Activated CD8-positive, alpha-beta memory T cell treated with anti-CD3 and anti-CD28 coated beads for 1 hour (primary cell): ENCODE measurements at regions not wholly inside any gene's neighbourhood (a gene's known extent, or its start where the extent isn't known, plus 50 kb on each side); places are given as distances from the start of the nearest gene placed in this dataset.

Source experiments
- DNase-seq, 2 donors: peaks; one replicate each; pipeline ENCODE4 v3.0.0-alpha.2; 2020; ENCODE audit warnings: low read depth in 1 of 2; ENCODE audit errors: extremely low read depth in 1 of 2

DNA sequence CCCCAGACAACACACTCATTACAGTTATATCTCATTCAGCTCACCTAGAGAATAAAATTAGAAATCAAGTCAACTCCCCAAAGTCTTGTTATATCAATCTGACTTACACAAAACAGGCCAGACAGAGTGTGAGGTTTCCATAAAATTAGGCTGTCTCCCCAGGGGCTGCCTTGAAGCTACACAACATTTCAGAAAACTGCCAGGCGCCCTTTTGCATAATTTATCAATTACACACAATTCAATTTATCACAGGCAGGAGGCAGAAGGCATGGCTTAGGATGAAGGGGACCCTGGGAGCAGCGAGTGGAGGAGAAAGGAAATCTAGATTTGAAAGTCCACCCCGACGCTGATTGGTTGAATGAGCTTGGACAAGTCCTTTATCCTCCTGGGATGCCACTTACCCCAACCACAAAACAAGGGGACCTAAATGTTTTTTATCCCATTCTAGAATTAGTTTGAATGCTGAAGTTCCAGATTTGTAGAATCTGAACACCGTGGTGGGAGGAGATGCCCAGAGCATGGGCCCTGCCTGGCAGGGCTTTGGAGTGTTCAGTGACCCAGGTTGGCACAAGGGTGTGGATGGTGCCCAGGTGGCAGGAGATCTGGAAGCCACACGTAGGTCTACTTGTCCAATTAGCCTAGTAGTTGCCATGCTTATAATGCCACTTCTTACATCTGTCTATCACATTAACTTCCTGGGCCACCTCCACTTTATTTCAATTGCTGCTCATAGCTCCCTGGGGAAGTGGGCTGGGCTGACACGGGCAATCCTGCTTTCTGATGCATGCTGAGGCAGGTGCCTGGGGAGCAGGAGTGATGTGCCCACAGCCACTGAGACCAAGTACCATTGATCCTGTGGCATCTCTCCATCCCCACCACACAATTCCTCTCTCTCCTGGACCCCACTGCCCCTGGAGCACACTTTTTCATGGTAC, 119.8 kb upstream of the TLE3 start:
- DNase-seq, result no peak

DNA sequence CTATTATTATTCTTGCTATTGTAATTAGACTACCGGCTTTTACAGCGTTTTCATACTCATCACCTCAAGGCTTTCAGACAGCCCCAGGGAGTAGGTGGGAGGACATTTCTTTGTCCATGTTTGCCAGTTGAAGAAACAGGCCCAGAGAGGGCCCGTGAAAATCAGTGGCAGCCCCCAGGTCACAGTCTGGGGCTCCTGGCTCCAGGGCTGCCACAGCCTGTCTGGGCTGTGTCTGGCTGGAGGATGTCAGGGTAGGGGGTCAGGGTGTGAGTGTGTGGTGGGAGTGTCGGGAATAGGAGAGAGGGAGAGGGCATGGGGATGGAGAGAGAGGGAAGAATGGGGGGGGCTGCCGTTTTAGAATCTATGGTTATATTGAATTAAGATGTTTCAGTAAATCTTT, 118.2 kb upstream of the TLE3 start:
- DNase-seq, result no peak

DNA sequence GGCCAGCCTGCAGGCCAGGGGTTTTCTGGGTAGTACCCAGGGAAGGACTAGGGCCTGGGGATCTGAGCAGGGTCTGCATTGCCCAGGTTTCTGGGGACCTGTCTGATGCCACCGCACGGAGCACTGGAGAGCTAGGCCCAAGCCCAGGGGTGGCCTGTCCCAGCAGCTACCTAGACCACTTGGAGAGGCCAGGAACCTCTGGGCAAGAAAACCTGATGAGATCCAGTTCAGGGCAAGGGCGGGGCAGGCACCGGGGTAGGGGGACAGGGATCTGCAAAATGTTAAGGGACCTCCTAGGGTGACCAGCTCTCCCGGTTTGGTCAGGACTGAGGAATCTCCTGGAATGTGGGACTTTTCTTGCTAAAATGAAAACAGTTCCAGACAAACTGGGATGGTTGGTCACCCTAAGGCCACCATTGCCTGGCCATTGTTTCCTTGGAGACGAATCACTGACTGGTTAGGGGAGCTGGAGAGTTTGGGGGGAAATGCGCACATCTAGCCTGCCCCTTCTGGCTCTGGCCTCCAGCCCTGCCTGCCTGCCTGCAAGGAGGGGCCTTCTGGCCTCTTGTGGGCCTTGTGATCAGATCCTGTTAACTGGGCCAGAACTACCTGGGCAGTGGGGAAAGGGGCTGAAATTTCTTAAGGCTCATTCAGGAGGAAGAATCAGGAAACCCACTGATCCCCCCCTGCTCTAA, 117.4 kb upstream of the TLE3 start:
- DNase-seq, result no peak

DNA sequence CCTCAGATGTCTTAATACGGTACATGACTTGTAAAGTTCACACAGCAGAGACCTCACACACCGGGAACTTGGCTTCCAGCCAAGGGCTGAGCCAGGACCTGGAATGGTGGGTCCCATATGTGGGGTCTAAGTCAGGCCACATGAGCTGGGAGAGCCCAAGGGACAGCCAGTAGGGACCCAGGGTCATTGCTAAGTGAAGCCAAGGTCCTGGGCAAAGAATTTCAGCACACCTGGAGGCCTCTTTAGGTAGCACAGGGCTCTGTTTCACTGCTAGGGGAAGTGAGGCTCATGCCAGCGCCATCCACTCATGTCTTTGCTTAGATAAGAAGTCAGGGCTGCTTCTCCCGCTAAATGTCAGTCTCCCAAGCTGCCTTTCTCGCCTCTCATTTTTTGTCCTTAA, 116.6 kb upstream of the TLE3 start:
- DNase-seq, result no peak

DNA sequence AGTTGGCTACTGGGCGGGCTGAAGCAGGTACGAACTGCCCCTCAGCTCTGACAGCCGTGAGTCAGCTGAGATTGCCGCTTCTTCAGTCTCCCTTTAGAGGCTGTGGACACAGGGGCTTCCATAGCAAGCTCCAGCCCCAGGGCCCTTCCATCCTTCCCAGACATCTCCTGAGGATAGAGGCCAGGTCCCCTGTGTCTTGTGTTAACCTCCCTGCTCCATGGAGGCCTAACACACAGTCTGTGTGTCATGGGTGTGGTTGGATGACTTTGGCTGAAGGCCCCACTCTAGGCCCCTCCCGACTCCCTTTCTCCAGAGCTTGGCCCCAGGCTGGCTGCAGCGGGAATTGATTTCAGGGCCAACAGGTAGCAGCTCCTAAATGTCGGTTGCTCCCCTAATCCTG, 116.1 kb upstream of the TLE3 start:
- no peak for DNase-seq

DNA sequence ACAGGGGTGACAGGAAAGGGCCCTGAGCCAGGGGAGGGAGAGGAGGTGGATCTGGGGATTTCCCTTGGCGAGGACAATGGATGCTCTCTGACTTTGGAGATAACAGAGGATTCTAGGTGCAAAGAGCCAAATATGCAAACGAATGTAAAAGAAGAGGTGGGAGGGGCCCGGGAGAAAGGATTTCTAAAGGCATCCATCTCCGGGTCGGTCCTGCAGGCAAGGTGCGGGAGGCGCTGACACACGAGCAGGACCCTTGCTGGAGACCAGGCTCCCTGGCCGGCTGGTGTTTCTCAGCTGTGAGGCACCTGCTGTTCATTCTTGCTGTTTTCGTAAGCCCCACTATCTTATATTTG, 115.2 kb upstream of the TLE3 start:
- DNase-seq, result no peak

DNA sequence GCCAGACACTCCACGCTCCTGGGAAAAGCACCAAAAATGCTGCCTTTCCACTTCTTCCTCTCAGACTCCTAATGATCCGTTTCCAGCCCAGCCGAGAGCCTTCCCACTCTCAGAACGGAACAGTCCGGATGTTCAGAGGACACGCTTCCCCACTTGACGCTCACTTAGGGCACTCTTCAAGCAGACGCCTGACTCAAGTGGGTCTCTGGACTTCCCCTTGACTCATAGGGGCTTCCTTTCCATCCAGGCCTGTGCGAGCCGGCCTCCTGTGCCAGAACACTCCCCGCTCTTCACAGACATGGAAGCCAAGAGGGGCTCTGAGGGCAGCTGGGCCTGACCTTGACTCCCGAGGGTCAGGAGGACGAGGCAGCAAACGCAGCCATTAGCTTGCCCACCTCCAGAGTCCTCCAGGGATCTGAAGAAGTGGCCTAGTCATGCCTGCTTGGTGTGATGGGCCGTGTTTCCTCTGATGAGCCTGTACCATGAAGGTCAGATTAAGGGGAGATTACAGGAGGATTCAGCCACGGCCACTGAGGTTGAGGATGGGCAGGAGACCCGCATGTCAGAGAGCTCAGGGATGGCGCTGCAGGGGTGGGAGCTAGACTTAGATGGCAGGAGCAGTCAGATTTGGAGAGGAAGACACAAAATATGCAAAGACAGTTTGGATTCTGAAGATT, 114.7 kb upstream of the TLE3 start:
- no peak for DNase-seq

DNA sequence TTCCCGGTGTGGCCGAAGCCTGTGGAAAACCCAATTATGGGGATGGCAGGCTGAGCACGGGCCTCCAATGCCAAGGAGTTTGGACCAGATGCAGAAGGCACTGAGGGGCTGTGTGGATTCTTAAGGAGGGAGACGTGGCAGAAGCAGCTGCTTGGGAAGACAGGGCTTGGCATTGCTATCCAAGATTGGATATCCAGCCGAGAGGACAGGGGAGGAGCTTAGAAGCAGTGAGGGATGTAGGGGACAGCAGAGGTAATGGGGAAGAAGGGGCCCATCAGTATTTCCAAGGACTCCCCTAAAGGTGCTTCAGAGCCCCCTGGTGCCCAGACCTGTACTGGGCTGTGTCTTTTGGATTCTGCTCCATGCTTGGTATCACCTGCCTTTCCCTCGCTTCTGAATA, 112.8 kb upstream of the TLE3 start:
- DNase-seq, result no peak

DNA sequence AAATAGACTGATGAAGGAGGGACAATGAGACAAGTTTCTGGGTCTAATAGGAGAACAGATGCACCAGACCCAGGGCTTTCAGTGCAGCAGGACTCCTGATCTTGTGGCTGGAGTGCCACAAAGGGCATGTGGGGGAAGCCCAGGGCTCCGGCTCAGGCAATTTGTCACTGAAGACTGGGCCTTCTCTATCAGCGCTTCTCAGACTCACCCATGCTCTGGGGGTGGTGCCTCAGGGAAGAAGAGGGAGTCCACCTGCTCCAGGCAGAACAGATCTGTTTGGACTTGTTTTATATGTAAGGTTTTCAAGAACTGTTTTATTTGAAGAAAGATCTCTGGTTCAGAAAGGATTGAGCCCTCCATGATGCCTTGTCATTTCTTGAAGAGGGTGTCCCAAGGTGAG, 112.4 kb upstream of the TLE3 start:
- DNase-seq, result no peak

DNA sequence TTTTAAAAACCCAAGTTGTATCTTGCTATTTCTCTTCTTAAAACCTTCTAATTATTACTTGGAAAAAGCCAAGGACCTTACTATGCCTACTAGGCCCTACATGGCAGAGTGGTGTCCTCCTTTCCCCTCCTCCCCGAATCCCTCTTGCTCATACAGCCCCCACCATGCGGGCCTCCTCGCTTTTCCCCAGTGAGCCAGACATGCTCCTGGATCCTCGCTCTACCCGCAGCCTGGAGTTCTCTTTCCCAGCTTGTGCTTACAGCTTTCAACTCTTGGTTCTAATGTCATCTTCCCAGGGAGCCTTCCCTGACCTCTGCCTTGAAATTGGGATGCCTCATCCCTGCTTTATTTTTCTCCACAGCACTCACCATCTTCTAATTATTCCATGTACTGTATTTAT, 111.8 kb upstream of the TLE3 start:
- no peak for DNase-seq

DNA sequence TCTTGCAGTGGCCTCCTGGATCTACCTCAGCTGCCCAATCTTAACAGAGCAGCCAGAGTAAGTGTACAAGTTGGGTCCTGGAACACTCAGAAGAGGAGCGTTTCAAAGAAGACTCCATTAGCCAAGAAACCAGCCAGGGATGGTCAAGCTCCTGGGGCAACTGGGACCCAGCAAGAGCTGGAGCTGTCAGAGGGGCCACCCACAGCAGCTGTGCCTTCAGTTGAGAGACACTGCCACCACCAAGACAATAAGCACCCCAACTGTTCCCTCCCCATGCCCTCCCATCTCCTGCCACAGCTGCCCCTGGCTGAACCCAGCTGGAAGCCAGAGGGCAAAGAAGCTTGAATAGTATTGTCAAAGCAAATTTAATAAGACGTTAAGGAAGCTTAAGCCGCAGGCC, 110.6 kb upstream of the TLE3 start:
- no peak for DNase-seq

DNA sequence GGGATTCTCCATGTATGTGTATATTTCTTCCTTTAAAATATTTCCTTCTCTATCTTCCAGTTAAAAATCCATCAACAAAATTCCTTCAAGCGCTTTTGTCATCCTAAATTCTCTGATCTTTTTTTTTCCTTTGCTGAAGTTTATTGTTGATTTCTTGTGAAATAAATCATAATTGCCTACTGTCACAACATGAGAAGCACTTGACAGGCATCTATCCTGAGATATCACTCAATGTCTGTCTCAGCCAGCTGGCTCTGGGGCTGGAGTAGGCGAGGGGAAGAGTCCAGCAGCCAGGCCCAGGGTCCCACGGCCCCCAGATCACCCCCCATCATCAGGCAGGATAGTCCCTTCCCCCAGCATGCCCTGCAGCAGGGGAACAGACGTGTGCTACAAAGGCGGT, 109.0 kb upstream of the TLE3 start:
- no peak for DNase-seq

DNA sequence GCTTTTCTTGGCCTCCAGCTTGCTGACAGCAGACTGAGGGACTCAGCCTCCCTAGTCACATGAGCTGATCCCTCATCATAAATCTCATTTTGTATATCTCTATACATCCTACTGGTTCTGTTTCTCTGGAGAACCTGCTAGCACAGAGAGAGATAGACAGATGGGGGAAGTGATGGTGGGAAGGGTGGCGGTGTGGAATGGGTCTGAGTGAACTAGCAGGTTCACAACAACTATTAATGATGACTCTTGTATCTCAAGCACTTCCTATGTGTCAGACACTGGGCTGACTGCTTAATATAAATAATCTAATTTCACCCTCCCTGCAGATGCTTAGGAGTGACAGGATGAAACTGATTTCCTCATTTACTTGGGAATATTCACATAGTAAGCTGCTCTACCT, 106.9 kb upstream of the TLE3 start:
- DNase-seq, result no peak

DNA sequence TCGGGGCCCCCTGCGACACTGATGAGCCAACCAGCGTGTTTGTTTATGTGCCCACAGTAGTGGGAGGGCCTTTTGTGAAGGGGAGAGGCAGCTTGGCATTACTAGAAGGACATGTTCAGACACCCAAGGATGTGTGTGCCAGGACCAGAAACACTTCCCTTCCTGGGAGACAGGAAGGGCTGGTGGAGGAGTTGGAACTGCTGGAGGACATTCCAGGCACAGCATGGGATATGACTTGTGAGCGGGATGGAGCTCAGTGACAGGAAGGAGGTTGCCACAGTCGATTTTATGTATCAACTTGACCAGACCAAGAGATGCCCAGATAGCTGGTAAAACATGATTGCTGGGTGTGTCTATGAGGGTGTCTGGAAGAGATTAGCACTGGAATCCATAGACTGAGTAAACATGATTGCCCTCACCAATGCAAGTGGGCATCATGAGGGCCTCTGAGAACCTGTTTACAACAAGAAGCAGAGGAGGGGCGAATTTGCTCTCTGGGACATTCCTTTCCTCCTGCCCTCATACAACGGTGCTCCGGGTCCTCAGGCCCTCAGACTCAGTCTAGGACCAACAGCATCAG, 106.4 kb upstream of the TLE3 start:
- DNase-seq, result no peak

DNA sequence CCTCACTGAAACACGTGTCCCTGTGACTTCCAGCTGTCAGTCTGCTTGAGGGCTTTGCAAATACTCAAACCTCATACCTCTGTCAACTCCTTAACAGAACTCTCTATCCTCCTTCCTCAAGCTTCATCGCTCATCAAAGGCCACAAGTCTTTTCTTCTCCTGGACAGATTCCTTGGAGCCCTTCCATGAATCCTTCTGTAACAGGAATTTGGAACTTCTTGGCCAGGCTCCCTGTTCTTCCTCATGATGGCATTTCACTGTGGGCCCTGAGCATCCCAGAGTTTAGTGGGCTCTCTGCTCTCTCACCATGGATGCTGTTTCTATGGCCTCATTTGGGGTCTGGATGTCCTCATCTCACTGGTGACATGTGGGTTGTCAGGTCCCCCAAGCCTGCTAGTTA, 105.0 kb upstream of the TLE3 start:
- DNase-seq, result no peak

DNA sequence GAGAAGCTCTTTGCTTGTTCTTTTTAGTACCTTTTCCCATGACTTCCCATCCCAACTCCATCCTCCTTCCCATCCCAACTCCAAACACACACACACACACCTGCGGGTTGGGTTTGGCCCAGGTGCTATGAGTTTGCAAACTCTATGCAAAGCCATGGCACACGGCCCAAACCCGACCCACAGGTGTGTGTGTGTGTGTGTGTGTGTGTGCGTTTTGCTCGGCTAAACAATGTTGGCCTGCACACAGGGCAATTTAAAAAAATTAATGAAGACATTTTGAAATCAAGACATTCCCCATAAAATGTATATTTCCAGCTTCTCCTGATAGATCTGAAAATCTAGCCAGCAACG, 103.7 kb upstream of the TLE3 start:
- no peak for DNase-seq

DNA sequence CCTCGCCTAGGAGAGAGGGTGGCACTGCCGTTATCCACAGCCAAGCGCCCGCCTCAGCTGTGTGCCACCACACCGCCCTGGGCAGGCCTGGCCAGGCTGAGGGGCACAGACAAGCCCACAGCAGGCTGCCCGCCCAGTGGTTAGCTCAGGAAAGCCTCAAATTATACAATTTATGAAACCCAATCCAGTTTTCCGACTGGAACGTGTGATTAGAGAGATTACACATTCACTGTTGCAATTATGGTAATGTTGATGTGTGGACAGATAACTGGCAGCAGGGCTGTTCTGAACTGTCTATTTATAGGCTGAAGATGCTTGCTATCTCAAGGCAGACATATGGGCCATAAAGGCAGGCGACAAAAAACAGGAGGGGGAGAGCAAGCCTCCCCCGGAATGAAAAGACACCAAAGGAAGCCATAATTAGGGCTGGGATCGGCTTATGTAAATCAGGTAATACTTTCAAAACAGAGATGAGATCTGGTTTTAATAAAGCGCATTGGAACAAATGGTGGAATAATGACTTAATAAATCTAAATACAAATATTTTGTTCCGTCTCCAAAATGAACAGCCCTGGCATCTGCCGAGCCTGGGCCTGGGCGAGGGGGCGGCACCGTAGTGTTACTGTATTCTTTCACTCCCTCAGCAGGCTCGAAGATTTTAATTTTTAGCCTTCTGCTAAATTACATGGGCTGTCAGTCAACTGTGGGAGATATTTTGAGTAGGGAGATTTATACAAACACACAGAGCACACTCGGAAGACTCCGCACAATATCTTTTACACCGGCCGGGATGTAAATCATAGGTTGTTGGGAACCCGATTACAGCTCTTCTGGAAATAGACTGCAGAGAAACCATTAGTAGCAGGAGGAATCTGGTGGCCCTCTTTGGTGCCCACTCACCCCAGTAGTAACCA, 103.1 kb upstream of the TLE3 start:
- no peak for DNase-seq

DNA sequence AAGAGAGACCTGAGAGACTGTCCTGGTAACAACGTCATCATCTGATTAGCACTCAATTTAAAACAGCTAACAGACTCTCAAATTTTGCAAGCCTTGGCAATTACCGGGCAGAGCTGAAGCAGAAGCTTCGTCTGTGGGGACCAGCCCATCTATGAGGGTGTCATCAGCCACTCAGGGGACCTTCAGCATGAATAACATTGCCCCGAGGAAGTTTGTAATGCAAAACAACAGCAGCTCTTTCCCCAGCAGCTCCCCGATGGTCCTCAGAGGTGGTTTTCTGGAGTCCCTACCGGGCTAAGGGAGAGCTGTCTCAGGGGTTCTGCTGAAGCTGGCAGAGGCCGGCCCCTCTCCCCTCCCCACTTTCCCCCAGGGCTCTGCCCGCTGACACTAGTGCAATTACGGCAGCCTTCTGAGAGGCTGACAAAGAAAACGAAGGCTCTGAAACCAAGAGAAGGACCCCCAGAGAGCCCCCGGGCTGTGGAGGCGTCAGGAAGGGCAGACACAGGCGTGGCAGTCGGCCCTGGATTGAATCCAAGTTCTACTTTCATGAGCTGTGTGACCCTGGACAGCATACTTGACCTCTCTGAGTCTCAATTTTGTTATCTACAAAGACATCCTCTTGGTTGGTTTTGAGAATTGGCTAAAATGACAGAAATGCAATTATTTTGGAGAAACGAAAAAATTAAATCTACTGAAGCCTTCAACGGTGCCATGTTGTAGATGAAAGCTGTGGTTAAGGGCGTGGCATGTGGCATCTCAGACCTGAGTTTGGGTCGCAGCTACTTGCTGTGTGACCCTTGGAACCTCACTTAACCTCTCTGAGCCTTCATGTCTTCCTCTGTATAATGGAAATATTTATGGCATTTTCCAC, 102.1 kb upstream of the TLE3 start:
- no peak for DNase-seq

DNA sequence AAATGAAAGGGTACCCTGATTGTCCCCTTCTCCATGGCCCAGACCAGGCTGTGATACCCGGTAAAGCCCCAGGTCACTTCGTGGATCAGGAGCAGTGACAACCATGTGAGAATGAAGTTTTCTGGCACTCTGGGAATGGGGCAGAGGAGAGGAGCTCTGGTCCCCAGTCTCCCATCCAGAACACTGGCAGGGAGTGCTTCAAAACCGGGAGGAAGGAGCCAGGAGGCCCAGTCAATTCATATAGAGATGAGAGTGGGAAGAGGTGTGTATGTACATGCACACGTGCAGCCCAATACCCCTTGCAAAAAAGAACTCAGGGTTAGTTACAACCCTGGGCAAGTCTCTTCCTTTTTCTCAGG, 101.4 kb upstream of the TLE3 start:
- DNase-seq, result no peak
